ENCODE measurements at regions not wholly inside any gene's neighbourhood (a gene's known extent, or its start where the extent isn't known, plus 50 kb on each side); places are given as distances from the start of the nearest gene placed in this dataset.

DNA sequence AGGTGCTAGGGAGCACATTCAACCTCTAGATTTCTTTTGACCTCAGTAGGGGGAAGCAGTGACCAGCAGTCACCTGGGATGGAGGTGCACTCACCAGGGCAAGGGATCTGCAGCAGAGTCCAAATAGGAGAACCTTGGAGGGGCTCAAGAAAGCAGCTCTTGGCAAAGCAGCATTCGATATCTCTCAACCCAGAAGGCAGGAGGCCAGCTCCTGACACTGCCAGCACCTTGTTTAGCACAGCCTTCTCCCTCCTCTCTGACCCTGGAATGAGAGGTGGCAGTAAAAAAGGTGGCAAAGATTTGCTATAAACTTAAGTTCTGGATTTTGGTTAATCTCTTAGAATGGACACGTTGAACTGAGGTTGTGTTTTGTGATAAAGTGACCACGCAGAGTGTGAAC lies 107.9 kb downstream of the AQP9 start:
- ChIA-PET POLR2A (no interaction called here), CTCF (interaction anchor here (1.5 kb wide), 1 partner anchor 18 kb away, joined by 4 read pairs; no protein-coding TSS in a partner anchor)

DNA sequence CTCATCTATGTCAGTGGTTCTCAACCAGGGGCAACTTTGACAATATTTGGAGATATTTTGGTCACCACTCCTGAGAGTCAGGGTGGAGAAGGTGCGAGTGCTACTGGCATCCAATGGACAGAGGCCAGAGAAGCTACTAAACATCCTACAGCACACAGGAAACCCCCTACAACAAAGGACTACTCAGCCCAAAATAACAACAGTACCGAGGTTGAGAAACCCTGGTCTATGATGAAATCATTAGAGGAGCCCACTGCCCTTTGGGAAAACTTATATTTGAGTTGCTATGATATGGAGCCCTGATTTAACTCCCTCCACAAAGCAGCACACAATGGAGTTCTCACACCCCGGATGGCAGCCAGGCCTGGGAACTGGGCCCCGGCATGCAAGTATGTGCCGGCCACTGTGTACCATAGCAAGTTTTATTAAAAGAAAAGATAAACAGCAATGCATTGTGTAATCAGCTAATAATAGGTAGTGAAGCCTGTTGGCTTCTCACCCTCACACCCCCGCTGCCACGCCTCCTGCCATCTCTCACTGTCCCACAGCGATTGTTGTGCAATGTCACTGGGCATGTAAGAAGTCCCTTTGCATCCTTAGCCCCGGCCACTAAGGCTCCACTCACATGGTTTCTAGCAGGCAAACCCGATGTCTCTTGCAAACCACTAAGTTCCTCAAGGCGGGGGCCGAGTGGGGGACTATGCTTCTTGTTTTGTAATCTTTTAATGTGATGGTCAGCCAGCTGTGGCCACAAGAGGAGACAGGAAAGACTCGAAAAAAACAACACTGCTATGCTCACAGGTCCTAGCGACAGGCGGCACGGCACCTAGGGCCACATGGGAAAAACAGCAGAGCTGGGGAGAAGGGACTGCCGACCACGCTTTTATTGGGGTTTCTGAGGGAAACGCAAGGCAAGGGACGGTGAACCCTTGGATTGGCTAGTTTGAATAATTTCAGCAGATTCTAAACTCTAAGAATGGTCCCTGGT lies 110.0 kb downstream of the AQP9 start:
- H3K4me3 ChIP-seq (ENCODE audit: low read depth, low read length): no peak overlapping the region
- no peak for DNase-seq (ENCODE audit: low read depth)
- POLR2A ChIA-PET: no interaction called here
- CTCF ChIA-PET: no interaction called here
- TF ChIP-seq, protein P1, sequence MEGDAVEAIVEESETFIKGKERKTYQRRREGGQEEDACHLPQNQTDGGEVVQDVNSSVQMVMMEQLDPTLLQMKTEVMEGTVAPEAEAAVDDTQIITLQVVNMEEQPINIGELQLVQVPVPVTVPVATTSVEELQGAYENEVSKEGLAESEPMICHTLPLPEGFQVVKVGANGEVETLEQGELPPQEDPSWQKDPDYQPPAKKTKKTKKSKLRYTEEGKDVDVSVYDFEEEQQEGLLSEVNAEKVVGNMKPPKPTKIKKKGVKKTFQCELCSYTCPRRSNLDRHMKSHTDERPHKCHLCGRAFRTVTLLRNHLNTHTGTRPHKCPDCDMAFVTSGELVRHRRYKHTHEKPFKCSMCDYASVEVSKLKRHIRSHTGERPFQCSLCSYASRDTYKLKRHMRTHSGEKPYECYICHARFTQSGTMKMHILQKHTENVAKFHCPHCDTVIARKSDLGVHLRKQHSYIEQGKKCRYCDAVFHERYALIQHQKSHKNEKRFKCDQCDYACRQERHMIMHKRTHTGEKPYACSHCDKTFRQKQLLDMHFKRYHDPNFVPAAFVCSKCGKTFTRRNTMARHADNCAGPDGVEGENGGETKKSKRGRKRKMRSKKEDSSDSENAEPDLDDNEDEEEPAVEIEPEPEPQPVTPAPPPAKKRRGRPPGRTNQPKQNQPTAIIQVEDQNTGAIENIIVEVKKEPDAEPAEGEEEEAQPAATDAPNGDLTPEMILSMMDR (IDR thresholded peaks at IDR 0.05; ENCODE audit: insufficient read depth, low read depth, low read length): no peak
- H3K27me3 ChIP-seq (ENCODE audit: control insufficient read depth, insufficient read depth, low read length): peaks cover under 1% of the 10 kb centered on the region; the same call in 1 of the 2 replicates
- H3K36me3 ChIP-seq (ENCODE audit: control insufficient read depth, insufficient read depth, low read length): no peaks in the 10 kb centered on the region

More for the DNA sequence above, 107.9 kb downstream of the AQP9 start:
- Histone ChIP-seq H3K27me3 (ENCODE audit: control insufficient read depth, insufficient read depth, low read length) (peaks cover 2% of the 10 kb centered on the region), H3K36me3 (ENCODE audit: control insufficient read depth, insufficient read depth, low read length) (no peaks in the 10 kb centered on the region), H3K4me3 (ENCODE audit: low read depth, low read length) (no peak overlapping the region)
- DNase-seq (ENCODE audit: low read depth): no peak
- TF ChIP-seq, protein P1 (IDR thresholded peaks at IDR 0.05; ENCODE audit: insufficient read depth, low read depth, low read length): no peak

DNA sequence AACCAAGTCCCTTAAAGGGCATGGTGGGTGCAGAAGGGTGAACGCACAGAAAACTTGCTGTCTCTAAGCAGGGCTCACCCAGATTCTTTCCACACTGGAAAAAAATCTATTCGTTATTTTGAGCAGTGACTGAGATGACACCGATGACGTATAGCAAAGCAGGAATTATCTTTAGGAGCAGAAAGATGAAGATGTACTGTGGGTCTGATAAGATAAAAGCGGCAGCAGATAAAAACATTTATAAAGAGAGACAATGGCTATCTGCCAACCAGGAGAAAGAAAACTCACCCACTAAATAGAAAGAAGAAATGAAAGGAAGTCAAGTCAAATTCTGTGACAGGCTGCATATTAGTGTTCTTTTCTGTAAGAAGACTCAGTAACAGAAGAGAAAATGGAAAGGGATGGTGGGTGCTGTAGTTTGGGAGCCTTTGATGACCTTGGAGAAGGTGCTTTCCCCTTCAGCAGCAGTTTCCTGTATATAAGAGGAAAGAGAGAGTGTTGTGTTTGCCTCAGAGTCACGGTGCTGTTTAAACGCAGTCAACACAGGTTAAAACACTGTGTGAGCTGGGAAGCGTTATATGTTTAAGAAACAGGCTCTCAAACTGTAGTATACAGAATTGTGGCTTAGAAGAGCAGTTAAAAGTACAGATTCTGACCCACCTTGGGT lies 111.6 kb downstream of the AQP9 start:
- ChIA-PET CTCF (no interaction called here), POLR2A (no interaction called here)
- no peak for DNase-seq (ENCODE audit: low read depth)
- no peaks in the 10 kb centered on the region for H3K36me3 ChIP-seq (ENCODE audit: control insufficient read depth, insufficient read depth, low read length)
- no peak overlapping the region for H3K4me3 ChIP-seq (ENCODE audit: low read depth, low read length)
- peaks cover 1% of the 10 kb centered on the region; the same call in 1 of the 2 replicates for H3K27me3 ChIP-seq (ENCODE audit: control insufficient read depth, insufficient read depth, low read length)
- TF ChIP-seq, protein P1 (IDR thresholded peaks at IDR 0.05; ENCODE audit: insufficient read depth, low read depth, low read length): no peak

DNA sequence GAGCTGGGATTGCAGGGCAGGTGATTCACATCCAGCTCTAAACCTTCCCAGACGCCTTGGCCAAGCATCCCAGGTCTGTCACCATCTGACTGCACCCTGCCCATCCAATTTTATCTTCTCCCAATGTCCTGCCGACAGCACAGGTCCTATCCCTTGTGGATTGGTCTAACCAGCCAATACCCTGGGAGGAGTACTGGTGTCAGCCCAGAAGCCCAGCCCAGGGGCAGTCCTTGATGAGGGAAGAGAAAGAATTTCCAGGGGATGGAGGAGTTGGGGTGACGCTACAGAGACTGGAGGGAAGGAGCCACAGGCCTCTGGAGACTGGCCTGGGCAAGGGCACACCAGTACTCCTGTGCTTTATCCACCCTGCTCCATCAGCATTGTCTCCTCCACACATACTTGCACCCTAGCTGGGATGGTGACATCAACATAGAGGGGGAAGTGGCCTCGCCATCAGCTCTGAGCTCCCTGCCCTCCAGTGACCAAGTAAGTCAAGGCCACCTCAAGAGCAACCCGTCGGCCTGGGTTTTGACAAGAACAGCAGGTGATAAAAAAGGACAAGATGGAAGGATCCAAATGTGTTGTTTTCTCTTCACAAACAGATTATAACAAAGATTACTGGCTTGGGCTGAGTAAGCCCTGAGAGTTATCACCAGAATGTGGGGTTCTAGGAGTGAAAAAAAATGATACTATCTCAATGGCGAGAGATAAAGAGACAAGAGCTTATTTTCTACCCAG lies 114.6 kb downstream of the AQP9 start:
- no peaks in the 10 kb centered on the region for H3K36me3 ChIP-seq (ENCODE audit: control insufficient read depth, insufficient read depth, low read length)
- H3K27me3 ChIP-seq (ENCODE audit: control insufficient read depth, insufficient read depth, low read length): peaks cover 4% of the 10 kb centered on the region
- no peak for DNase-seq (ENCODE audit: low read depth)
- no peak overlapping the region for H3K4me3 ChIP-seq (ENCODE audit: low read depth, low read length)
- POLR2A ChIA-PET: no interaction called here
- CTCF ChIA-PET: interaction anchor here (0.9 to 1.9 kb wide), 2 partner anchors 11 to 17 kb away, joined by 3 to 5 read pairs; no protein-coding TSS in a partner anchor
- TF ChIP-seq, protein P1 (IDR thresholded peaks at IDR 0.05; ENCODE audit: insufficient read depth, low read depth, low read length): no peak

All from BJ (cell line).